ENCODE measurements at regions not wholly inside any gene's neighbourhood (a gene's known extent, or its start where the extent isn't known, plus 50 kb on each side); places are given as distances from the start of the nearest gene placed in this dataset.
"Not testable (repeated sequence)": the region's sequence is repeated elsewhere in the genome, so short reads cannot be mapped to it uniquely, and the experiment has no call there.

DNA sequence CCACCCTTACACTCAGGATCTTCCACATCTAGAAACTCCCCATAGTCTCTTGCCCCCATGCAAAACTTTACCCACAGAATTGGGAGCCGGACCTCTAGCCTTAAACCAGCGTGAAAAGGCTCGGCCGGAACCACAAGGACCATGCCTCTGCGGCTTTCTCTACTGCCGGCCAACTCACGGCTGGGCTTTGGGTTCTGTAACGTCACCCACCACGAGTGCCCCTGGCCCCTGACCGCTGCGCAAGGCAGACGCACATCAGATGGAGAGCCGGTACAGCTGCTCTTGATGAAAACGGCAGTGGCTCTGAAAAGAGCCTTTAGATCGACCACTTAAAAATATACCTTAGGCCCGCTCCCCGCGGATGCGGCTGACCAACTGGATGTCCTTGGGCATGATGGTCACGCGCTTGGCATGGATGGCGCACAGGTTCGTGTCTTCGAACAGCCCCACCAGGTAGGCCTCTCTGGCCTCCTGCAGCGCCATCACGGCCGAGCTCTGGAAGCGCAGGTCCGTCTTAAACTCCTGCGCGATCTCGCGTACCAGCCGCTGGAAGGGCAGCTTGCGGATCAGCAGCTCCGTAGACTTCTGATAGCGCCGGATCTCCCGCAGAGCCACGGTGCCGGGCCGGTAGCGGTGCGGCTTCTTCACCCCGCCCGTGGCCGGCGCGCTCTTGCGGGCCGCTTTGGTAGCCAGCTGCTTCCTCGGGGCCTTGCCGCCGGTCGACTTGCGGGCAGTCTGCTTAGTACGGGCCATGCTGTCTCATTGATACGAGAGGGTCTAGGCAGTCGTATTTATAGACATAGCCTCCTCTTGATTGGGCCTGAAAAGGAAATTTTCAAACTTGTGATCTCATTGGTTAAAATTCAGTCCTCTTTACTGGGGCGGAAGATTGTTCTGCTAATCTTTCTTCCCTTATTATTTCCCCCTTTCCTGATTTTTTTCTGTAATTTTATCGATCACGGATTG is 66.3 kb downstream of the FAM72C start:
- not testable (repeated sequence) for H3K27me3 ChIP-seq (ENCODE audit: insufficient read depth, low read length); H3K4me1 ChIP-seq (ENCODE audit: insufficient read depth, low read length); H3K4me3 ChIP-seq (ENCODE audit: low read length); H3K9me3 ChIP-seq (ENCODE audit: low read depth, low read length)

DNA sequence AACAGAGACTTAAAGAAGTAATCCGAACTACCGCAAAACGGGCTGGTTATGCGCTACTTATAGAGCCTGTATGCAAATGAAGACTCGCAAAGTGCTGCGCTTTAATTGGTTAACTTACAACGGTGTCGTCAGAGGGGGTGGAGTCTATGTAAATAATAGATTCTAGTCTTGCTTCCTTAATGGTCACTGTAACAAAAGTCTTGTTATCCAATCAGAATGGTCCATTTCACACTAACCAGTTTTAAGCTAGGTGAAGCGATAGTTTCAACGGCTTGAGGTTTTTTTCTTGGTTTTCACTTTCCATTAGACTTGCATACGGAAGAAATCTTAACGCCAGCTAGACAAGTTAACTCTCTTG is 67.2 kb downstream of the FAM72C start:
- not testable (repeated sequence) for H3K4me3 ChIP-seq (ENCODE audit: low read length); H3K9me3 ChIP-seq (ENCODE audit: low read depth, low read length); H3K4me1 ChIP-seq (ENCODE audit: insufficient read depth, low read length); H3K27me3 ChIP-seq (ENCODE audit: insufficient read depth, low read length)

DNA sequence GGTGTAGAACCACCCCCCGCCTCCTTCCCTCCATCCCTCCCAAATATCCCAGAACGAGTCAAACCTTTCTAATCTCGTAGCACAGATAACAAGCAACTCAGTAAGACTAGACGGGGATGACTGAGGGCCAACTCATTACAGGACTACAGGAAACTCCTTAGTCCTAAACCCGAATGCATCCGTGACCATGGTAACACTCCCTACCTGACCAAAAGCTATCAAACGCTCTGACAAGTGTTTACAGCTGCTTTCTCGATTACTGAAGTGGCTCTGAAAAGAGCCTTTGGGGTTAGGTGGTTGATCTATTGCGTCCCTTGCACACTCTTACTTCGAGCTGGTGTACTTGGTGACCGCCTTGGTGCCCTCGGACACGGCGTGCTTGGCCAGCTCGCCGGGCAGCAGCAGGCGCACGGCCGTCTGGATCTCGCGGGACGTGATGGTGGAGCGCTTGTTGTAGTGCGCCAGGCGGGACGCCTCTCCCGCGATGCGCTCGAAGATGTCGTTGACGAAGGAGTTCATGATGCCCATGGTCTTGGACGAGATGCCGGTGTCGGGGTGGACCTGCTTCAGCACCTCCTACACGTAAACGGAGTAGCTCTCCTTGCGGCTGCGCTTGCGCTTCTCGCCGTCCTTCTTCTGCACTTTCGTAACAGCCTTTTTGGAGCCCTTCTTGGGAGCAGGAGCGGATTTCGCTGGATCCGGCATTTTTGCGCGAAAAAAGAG is 67.7 kb downstream of the FAM72C start:
- H3K4me3 ChIP-seq (ENCODE audit: low read length); H3K27me3 ChIP-seq (ENCODE audit: insufficient read depth, low read length); H3K9me3 ChIP-seq (ENCODE audit: low read depth, low read length); H3K4me1 ChIP-seq (ENCODE audit: insufficient read depth, low read length): not testable (repeated sequence)

DNA sequence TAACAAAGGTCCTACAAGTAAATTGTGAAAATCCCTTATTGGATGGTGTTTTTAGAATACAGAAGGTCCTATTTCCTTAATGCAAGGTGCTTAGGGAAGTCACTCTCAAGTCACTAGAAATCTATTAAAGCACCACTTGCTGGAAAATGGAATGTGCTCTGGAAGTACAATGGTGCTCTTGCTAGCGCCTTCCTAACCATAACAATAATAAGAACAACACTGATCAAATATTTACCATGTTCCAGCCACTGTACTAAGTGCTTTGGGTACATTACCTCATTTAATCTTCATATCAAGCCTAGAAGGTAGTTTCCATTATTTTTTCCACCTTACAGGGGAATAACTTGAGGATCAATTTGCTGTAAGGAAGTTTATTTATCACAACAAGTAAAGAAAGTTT is 75.4 kb downstream of the FAM72C start:
- not testable (repeated sequence) for H3K4me1 ChIP-seq (ENCODE audit: insufficient read depth, low read length); H3K9me3 ChIP-seq (ENCODE audit: low read depth, low read length); H3K27me3 ChIP-seq (ENCODE audit: insufficient read depth, low read length); H3K4me3 ChIP-seq (ENCODE audit: low read length)

DNA sequence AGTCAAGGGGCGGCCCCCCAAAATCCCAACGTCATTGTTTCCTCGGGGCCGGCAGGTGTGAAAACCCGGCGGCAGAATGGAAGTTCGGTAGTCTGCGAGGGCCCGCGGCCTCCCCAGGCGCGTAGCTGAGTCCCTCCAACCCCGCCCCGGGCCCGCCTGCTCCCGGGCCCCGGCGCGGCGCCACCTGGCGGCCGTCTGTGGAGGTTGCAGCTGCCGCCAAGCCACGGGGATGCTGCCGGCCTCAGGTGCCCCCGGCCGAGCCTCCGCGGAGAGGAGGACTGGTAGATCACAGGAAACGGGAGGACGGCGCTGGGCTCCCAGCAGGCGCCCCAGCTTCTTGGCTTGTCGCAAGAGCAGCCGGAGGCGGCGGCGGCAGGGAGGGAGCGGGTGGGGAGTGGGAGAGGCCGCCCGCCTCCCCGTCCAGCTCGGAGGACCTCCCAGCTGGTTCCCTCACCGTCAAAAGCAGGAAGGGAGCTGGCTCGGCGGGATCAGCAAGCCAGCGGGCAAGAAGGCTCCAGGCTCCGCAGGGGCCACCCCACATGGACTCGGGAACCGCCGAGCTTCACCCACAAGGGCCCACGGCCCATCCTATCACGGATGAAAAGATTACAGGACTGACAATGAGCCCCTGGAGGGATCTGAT is 86.7 kb downstream of the FAM72C start:
- not testable (repeated sequence) for H3K4me1 ChIP-seq (ENCODE audit: insufficient read depth, low read length); H3K9me3 ChIP-seq (ENCODE audit: low read depth, low read length); H3K27me3 ChIP-seq (ENCODE audit: insufficient read depth, low read length)
- peak overlapping the region; percentile 13 for H3K4me3 ChIP-seq (ENCODE audit: low read length)

DNA sequence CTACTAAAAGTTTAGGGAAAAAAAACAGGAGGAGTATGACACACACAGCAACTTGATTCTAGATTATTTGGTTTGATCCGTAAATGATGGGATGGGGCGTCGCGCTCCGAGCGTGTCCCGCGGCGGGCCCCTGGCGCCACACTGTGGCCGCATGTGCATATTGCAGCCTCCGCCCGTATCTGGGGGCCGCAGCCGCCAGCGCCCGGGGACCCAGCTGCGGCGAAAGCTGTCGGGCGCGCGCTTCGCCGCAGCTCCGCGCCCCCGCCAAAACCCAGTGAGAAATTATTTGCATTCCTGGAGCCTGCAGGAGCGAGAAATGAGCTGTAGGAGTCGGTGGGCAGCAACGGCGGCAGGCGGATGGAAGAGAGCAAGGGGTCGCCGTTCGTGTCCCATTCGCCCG is 87.3 kb downstream of the FAM72C start:
- not testable (repeated sequence) for H3K27me3 ChIP-seq (ENCODE audit: insufficient read depth, low read length); H3K4me1 ChIP-seq (ENCODE audit: insufficient read depth, low read length); H3K9me3 ChIP-seq (ENCODE audit: low read depth, low read length)
- peak overlapping the region; percentile 13 for H3K4me3 ChIP-seq (ENCODE audit: low read length)

DNA sequence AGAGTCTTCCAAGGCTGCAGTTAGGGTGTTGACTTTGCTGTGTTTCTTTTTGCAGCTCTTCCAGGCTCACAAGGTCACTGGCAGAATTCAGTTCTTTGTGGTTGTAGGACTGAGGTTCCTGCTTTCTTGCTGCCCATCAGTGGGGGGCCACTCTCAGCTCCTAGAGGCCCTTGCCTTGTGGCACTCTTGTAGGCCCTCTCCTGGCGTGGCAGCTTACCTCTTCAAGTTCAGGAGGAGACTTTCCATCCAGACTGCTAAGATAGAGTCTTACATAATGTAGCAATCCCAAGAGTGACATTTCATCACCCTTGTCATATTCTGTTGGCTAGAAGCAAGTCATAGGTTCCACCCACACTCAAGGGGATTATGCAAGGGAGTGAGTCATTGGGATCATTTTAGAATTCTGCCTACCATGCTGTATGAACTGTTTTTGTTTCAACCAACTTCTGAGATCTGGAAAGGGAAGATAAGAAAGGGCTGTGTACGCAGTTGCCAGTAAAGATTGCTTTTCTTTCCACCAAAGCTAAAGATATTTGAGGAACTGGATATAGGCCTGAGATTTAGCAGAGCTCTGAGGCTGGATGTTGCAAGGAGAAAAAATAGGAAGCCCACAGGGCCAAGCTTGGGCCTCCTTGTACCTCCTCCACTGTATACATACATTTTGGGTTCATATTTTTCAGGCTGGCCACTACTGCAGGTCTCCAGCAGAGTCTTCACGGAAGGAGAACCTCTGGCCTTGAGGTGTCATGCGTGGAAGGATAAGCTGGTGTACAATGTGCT is 91.8 kb downstream of the FAM72C start:
- H3K9me3 ChIP-seq (ENCODE audit: low read depth, low read length); H3K4me1 ChIP-seq (ENCODE audit: insufficient read depth, low read length); H3K27me3 ChIP-seq (ENCODE audit: insufficient read depth, low read length); H3K4me3 ChIP-seq (ENCODE audit: low read length): not testable (repeated sequence)

DNA sequence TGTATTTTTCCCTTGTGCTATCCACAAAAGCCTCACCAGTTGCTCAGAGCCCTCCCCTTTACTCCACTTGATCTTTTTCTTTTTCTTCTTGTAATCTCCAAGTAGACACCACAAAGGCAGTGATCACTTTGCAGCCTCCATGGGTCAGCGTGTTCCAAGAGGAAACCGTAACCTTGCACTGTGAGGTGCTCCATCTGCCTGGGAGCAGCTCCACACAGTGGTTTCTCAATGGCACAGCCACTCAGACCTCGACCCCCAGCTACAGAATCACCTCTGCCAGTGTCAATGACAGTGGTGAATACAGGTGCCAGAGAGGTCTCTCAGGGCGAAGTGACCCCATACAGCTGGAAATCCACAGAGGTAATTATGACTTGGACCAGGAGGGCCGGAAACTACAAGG is 95.8 kb downstream of the FAM72C start:
- H3K4me3 ChIP-seq (ENCODE audit: low read length); H3K4me1 ChIP-seq (ENCODE audit: insufficient read depth, low read length); H3K9me3 ChIP-seq (ENCODE audit: low read depth, low read length); H3K27me3 ChIP-seq (ENCODE audit: insufficient read depth, low read length): not testable (repeated sequence)

DNA sequence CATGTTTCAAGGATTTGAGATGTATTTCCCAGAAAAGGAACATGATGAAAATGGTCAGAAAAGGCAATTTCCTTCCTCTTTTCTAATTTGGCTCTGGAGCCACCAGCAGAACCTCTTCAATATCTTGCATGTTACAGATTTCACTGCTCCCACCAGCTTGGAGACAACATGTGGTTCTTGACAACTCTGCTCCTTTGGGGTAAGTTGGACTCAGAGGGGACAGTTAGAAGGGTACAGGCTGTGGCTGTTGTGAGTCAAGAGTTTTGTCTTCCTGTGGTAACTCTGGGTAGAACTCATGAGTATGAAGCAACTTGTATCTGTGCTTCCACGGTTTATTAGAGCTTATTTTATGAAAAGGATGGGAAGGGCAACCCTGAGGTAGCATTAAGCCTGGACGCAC is 97.2 kb downstream of the FAM72C start:
- H3K27me3 ChIP-seq (ENCODE audit: insufficient read depth, low read length); H3K9me3 ChIP-seq (ENCODE audit: low read depth, low read length); H3K4me3 ChIP-seq (ENCODE audit: low read length); H3K4me1 ChIP-seq (ENCODE audit: insufficient read depth, low read length): not testable (repeated sequence)

DNA sequence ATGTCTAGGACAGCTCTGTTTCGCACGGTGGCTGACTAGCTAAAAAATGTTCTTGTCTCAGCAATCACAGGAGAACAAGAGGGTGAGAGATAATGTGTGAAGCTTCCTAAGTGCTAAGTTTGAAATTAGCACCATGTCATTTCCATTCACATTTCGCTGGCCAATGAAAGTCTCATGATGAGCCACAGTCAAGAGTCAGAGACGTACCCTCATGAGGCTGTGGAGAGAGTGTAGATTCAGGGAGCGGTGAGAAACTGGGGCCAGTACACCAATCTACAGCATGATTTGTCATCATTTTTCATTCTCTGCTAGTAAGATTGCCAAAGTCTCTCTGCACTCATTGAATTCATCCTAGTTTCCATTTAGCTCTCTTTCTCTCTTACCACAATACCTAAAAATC is 98.1 kb downstream of the FAM72C start:
- H3K4me3 ChIP-seq (ENCODE audit: low read length); H3K4me1 ChIP-seq (ENCODE audit: insufficient read depth, low read length): not testable (repeated sequence)

DNA sequence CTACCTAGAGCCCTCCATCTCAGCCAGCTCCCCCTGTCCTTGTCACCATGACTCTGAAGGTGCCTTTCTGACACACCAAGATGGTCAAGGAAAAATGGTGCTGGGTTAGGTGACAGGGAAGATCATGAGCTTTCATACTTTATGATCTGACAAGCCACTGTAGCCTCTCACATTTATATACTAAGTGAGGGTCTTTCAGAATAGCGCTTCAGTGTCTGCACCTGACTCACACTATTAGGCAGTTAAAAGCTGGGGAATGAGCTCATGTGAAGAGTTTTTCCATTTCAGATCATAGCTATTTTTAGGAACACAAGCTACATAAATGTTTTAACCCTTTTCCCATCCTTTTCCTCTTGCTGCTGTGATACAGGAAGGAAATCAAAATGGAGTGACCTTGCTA is 101.4 kb downstream of the FAM72C start:
- H3K27me3 ChIP-seq (ENCODE audit: insufficient read depth, low read length); H3K4me3 ChIP-seq (ENCODE audit: low read length); H3K4me1 ChIP-seq (ENCODE audit: insufficient read depth, low read length); H3K9me3 ChIP-seq (ENCODE audit: low read depth, low read length): not testable (repeated sequence)

More for the DNA sequence above, 98.1 kb downstream of the FAM72C start:
- not testable (repeated sequence) for H3K9me3 ChIP-seq (ENCODE audit: low read depth, low read length); H3K27me3 ChIP-seq (ENCODE audit: insufficient read depth, low read length)

DNA sequence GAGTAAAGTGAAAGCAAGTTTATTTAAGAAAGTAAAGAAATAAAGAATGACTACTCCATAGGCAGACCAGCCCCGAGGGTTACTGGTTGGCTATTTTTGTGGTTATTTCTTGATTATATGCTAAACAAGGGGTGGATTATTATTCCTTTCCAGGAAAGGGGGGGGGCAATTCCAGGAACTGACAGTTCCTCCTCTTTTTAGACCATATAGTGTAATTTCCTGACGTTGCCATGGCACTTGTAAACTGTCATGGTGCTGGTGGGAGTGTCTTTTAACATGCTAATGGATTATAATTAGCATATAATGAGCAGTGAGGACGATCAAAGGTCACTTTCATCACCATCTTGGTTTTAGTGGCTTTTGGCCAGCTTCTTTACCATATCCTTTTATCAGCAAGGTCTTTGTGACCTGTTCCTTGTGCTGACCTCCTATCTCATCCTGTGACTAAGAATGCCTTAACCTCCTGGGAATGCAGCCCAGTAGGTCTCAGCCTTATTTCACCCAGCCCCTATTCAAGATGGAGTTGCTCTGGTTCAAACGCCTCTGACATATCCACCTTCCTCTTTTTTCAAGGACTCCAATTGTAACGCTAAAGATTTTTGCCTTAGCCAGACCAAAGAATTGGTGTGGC is 104.1 kb downstream of the FAM72C start:
- not testable (repeated sequence) for H3K27me3 ChIP-seq (ENCODE audit: insufficient read depth, low read length); H3K4me1 ChIP-seq (ENCODE audit: insufficient read depth, low read length); H3K9me3 ChIP-seq (ENCODE audit: low read depth, low read length); H3K4me3 ChIP-seq (ENCODE audit: low read length)

DNA sequence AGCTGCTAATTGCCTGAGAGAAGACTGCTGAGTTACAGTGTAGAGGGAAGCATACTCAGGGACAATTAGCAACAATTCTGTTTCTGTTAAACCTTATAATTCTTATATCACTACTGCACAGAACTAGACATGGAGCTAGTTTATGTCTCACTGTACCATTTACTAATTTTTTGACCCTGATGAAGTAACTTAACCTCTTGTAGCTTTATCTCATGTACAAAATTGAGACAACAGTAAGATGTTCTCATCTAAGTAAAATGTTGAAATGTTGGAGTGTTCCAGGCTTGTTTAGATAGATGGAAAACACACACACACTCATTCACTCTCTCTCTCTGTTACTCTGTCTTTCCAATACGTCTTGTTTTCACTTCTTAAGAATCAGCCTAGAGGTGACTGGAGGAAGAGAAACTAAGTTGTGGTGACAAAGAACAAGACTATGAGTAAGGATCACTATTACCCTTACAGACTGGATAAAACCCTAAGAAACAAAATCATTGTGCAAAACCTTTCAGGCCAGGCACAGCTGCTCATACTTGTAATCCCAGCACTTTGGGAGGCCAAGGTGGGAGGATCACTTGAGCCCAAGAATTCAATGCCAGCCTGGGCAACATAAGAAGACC is 107.8 kb downstream of the FAM72C start:
- H3K4me3 ChIP-seq (ENCODE audit: low read length); H3K9me3 ChIP-seq (ENCODE audit: low read depth, low read length); H3K4me1 ChIP-seq (ENCODE audit: insufficient read depth, low read length); H3K27me3 ChIP-seq (ENCODE audit: insufficient read depth, low read length): not testable (repeated sequence)

DNA sequence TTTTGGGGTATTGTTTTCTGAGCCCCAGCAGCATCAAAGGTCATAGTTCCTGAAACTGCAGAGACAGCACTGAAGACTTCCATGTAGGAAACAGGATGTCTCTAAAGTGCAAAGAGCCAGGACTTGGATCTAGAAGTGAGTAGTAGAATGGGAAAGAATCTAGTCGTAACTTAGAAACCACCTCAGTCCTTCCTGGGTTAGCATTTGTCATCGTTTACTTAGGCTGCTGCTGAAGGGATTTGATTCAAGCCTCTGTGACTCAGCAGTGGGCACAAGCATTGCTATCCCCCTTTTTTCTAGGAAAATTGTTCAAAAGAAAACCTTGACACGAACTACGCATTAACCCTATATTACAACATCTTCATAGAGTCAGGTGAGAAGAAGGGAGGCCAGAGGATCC is 109.1 kb downstream of the FAM72C start:
- H3K9me3 ChIP-seq (ENCODE audit: low read depth, low read length); H3K27me3 ChIP-seq (ENCODE audit: insufficient read depth, low read length); H3K4me1 ChIP-seq (ENCODE audit: insufficient read depth, low read length); H3K4me3 ChIP-seq (ENCODE audit: low read length): not testable (repeated sequence)

All from mononuclear cell (primary cell).